Activated T-cell treated with anti-CD3 and anti-CD28 coated beads, Interleukin-2, amount 50 U/mL, for 72 hours (primary cell): ENCODE measurements at regions not wholly inside any gene's neighbourhood (a gene's known extent, or its start where the extent isn't known, plus 50 kb on each side); places are given as distances from the start of the nearest gene placed in this dataset.
"Not testable (repeated sequence)": the region's sequence is repeated elsewhere in the genome, so short reads cannot be mapped to it uniquely, and the experiment has no call there.

Experiments used
- ATAC-seq, 2 donors: fragments of 150-1000 bp; cut with Tn5 transposase; replicated peaks in 1 of 2; 2 replicates each; pipeline ENCODE4 v1.10.0; 2021; ENCODE audit warnings: moderate library complexity in 2 of 2, mild to moderate bottlenecking in 1 of 2
- DNase-seq, 2 donors: peaks; one replicate each; pipeline ENCODE4 v3.0.0; 2021 to 2022; ENCODE audit warnings: mixed read lengths in 1 of 2
- H3K27ac Mint-ChIP-seq: one replicate; pipeline ENCODE4 v1.8.0; 2022; ENCODE audit warnings: mild to moderate bottlenecking, moderate library complexity, mixed read lengths
- H3K27me3 Mint-ChIP-seq: one replicate; pipeline ENCODE4 v1.8.0; 2022; ENCODE audit warnings: low read depth, mixed read lengths
- H3K36me3 Mint-ChIP-seq, 2 donors: one replicate each; pipeline ENCODE4 v1.8.0; 2022; ENCODE audit warnings: mixed read lengths in 2 of 2, mild to moderate bottlenecking in 1 of 2; ENCODE audit not compliant: insufficient read depth in 2 of 2
- H3K4me1 Mint-ChIP-seq: one replicate; pipeline ENCODE4 v1.8.0; 2022; ENCODE audit warnings: low read depth, mixed read lengths
- H3K4me3 Mint-ChIP-seq, 2 donors: one replicate each; pipeline ENCODE4 v1.8.0; 2022; ENCODE audit warnings: mild to moderate bottlenecking in 2 of 2, mixed read lengths in 2 of 2, moderate library complexity in 2 of 2
- H3K9me3 Mint-ChIP-seq, 2 donors: one replicate each; pipeline ENCODE4 v1.8.0; 2022; ENCODE audit warnings: mixed read lengths in 2 of 2

DNA sequence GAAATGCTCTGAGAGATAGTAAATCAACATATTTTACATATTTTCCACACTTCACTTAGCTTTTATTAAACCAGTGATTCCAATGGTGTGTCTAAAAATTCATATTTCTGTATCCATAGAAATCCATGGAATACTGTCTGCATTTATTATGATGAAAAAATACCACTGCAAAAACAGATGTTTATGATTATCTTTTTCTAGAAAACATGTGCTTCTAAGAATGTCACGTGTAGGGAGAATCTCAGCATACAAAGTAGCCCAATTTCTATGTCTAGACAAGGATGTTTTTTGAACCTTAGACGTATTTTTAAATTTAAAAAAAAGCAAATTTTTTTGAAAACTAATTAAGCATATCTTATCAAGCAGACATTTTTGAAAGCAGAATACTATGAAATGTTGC, 622.4 kb downstream of the TENT5A start:
- Mint-ChIP-seq H3K36me3 (no peaks in the 10 kb centered on the region), H3K4me1 (no peaks in the 10 kb centered on the region), H3K9me3 (peaks cover 0 to 2% of the 10 kb centered on the region in 2 donors), H3K27ac (no peak overlapping the region), H3K4me3 (no peak overlapping the region), H3K27me3 (no peaks in the 10 kb centered on the region)
- ATAC-seq (no peak), DNase-seq (no peak)

DNA sequence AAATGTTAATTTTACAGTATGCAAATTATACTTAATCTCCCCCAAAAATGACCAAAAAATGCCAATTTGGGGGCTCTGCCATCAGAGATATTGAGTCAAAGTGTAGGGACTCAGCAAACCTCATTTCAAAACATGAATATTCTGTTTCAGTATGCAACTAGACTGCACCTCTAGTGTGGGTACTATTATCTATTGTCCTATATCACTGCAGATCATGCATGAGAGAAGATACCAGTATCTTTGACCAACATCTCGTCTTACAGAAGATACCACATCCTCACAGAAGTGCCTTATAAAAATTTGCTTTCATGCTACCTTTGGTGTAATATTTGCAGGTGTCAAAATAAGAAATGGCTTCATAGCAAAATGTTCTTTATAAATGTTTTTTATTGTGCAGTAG, 623.8 kb downstream of the TENT5A start:
- no peaks in the 10 kb centered on the region for H3K4me1 Mint-ChIP-seq
- peaks cover 0 to 2% of the 10 kb centered on the region in 2 donors for H3K9me3 Mint-ChIP-seq
- H3K27ac Mint-ChIP-seq = no peak overlapping the region
- no peaks in the 10 kb centered on the region for H3K36me3 Mint-ChIP-seq
- no peaks in the 10 kb centered on the region for H3K27me3 Mint-ChIP-seq
- H3K4me3 Mint-ChIP-seq = no peak overlapping the region
- ATAC-seq (no peak), DNase-seq (no peak)

DNA sequence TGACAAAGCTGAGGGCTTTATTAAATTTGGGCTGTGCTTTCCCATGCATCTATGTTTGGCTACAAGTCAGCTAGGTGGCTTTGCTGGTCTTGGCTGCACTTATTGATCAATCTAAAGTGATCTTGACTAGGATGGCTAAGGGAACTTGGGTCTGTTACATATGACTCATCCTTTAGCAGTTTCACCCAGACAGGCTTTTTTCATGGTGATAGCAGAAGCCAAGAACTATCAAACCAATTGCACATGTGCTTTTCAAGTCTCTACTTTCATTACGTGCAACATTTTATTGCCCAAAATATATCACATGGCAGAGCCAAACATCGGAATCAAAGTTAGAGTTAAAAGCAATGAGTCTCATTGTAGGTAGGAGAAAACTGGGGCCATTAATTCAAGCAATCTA, 626.3 kb downstream of the TENT5A start:
- no peaks in the 10 kb centered on the region for H3K4me1 Mint-ChIP-seq
- peaks cover 0 to 2% of the 10 kb centered on the region in 2 donors for H3K9me3 Mint-ChIP-seq
- H3K36me3 Mint-ChIP-seq = no peaks in the 10 kb centered on the region
- H3K27me3 Mint-ChIP-seq = no peaks in the 10 kb centered on the region
- no peak for DNase-seq
- H3K4me3 Mint-ChIP-seq = no peak overlapping the region
- ATAC-seq = no peak
- H3K27ac Mint-ChIP-seq = no peak overlapping the region

DNA sequence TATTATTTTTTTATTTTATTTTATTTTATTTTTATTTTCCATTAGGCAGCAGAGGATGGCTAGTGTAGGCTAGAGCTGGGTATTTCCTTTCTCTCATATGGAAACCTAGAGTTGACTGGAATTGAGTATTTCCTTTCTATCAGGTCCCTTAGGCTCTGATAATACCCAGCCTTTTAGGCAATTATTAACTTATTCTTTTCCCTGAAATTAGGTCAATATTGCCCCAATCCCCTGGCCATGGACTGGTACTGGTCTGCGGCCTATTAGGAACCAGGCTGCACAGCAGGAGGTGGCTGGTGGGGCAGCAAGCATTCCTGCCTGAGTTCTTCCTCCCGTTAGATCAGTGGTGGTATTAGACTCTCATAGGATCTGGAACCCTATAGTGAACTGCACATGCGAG, 632.2 kb downstream of the TENT5A start:
- Mint-ChIP-seq H3K4me1 (no peaks in the 10 kb centered on the region), H3K36me3 (no peaks in the 10 kb centered on the region), H3K27me3 (no peaks in the 10 kb centered on the region), H3K9me3 (peaks cover 4 to 7% of the 10 kb centered on the region in 2 donors), H3K27ac (no peak overlapping the region), H3K4me3 (no peak overlapping the region)
- ATAC-seq (no peak), DNase-seq (no peak)

DNA sequence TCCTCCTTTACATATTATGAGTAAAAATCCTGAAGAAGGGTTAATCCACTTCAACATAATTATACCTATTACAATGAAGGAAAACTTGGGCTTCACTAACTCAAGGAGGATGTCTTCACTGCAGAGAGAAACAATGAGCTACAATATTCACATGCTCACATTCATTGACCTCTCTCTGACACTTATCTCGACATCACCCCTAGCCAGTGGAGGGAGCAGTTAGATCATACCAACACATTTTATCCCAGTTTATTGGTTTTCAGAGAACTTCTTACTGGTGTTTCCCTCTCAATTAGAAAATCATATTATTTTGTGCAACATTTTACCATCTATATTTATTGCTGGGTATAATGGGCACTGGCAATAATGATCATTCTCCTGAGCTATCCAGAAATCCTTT, 646.5 kb downstream of the TENT5A start:
- no peaks in the 10 kb centered on the region for H3K36me3 Mint-ChIP-seq

DNA sequence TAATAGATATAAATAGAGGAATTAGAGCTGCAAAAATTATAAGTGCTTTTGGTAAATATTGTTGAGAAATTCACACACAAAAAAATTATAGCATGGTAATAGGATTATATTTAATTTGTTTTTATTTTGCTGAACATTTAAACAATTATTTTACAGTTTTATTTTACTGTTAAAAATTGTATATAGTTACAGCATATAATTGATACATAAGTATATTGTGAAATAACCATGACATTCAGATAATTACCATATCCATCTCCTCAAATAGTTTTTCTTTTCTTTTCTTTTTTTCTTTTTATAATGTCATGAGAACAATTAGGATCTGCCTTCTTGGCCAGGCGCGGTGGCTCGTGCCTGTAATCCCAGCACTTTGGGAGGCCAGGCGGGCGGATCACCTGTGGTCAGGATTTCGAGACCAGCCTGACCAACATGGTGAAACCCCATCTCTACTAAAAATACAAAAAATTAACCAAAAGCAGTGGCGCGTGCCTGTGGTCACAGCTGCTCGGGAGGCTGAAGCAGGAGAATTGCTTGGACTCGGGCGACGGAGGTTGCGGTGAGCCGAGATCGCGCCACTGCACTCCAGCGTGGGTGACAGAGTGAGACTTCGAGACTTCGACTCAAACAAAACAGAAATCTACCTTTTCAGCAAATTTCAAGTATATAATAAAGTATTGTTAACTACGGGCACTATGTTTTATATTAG, 654.2 kb downstream of the TENT5A start:
- Mint-ChIP-seq H3K9me3 (peaks cover under 1 to 6% of the 10 kb centered on the region in 2 donors), H3K4me1 (no peaks in the 10 kb centered on the region), H3K27ac (no peak overlapping the region), H3K36me3 (no peaks in the 10 kb centered on the region), H3K4me3 (no peak overlapping the region), H3K27me3 (no peaks in the 10 kb centered on the region)
- no peak for ATAC-seq
- DNase-seq = no peak

More for the DNA sequence above, 646.5 kb downstream of the TENT5A start:
- Mint-ChIP-seq H3K27ac (no peak overlapping the region), H3K4me3 (no peak overlapping the region), H3K9me3 (peaks cover 5 to 7% of the 10 kb centered on the region in 2 donors), H3K27me3 (no peaks in the 10 kb centered on the region), H3K4me1 (no peaks in the 10 kb centered on the region)
- ATAC-seq = no peak
- no peak for DNase-seq

DNA sequence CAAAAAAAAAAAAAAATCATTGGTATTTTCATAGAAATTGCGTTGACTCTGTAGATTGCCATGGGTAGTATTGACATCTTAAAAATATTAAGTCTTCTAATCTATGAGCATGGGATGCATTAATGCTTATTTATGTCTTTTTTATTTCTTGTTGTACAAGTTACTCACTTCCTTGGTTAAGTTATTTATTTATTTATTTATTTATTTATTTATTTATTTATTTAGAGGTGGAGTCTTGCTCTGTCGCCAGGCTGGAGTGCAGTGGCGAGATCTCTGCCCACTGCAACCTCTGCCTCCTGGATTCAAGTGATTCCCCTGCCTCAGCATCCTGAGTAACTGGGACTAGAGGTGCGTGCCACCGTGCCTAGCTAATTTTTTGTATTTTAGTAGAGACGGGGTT, 656.0 kb downstream of the TENT5A start:
- H3K27ac Mint-ChIP-seq, DNase-seq, H3K4me3 Mint-ChIP-seq, H3K9me3 Mint-ChIP-seq, H3K27me3 Mint-ChIP-seq, H3K36me3 Mint-ChIP-seq, H3K4me1 Mint-ChIP-seq, ATAC-seq: not testable (repeated sequence)

DNA sequence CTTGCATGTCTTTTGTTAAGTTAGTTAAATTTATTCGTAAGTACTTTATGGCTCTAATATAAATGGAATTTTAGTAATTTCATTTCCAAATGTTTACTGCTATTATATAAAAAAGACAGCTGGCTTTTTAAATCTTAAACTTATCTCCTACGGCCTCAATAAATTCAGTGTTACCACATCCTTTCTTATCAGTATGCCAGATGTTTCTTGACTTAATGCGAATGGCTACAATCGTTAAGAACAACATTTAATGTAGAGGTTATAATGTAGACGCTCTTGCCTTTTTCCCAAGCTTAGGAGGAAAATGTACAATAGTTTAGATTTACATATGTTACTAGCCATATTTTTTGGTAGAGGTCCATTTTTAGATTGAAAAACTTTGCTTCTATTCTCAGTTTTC, 659.4 kb downstream of the TENT5A start:
- no peak overlapping the region for H3K4me3 Mint-ChIP-seq
- no peak overlapping the region for H3K27ac Mint-ChIP-seq
- H3K4me1 Mint-ChIP-seq = no peaks in the 10 kb centered on the region
- DNase-seq (no peak), ATAC-seq (no peak)
- no peaks in the 10 kb centered on the region for H3K9me3 Mint-ChIP-seq
- H3K36me3 Mint-ChIP-seq = no peaks in the 10 kb centered on the region
- H3K27me3 Mint-ChIP-seq = no peaks in the 10 kb centered on the region

DNA sequence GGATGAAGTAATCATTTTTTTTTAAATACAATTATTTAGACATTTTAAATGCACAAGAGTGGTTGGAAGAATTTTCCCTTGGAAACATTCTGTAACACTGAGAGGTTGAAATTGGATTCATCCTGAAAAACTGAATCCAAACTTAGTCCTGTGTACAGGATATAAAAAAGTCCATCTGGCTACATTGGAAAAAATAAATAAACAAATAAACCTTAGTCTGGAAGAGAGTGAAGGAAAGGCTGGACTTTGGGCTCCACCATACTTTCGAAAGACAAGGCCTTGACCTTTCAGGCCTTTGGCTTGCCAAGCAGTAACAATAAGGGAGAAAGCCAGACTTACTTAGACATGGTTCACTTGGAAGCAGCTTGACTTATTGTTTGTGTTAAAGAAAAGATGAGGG, 664.3 kb downstream of the TENT5A start:
- H3K9me3 Mint-ChIP-seq = no peaks in the 10 kb centered on the region
- no peaks in the 10 kb centered on the region for H3K4me1 Mint-ChIP-seq
- no peaks in the 10 kb centered on the region for H3K27me3 Mint-ChIP-seq
- no peak for DNase-seq
- H3K4me3 Mint-ChIP-seq = no peak overlapping the region
- no peaks in the 10 kb centered on the region for H3K36me3 Mint-ChIP-seq
- no peak for ATAC-seq
- H3K27ac Mint-ChIP-seq = no peak overlapping the region

DNA sequence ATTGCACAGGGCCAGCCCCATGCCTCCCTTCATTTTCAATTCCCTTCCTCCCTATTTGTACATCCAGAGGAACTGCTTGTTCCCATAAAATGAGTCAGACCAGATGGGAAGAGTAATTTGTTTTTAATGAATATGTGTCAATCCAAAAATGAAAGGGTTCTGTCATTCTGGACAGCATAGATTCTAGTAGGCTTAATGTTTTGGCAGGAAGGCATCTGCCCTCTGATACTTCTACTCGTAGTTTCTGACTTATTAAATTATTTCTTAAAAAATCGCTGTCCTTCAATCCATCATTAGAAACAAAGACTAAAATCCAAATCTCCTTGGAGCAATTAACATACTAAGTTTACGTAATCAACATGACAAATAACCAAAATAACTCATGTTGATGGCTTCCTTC, 665.5 kb downstream of the TENT5A start:
- Mint-ChIP-seq H3K27me3 (no peaks in the 10 kb centered on the region), H3K4me3 (no peak overlapping the region), H3K27ac (no peak overlapping the region), H3K4me1 (no peaks in the 10 kb centered on the region), H3K9me3 (no peaks in the 10 kb centered on the region), H3K36me3 (no peaks in the 10 kb centered on the region)
- no peak for DNase-seq
- ATAC-seq = no peak

DNA sequence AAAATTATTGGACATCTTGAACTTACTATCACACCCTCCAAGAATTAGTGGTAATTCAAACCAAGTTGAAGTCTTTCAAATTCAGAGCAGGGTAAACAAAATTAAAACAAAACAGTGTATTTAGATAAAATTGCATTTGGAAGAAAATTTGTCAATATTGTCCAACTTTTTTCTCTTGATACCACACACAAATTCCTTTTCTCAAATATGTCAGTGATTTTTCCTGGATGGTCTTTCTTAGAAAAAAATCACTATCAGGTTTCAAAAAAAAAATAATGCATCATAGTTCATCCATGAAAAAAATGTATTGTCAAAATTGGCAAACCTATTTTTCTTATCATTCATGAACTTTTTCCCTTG, 667.1 kb downstream of the TENT5A start:
- Mint-ChIP-seq H3K36me3 (no peaks in the 10 kb centered on the region), H3K27me3 (no peaks in the 10 kb centered on the region), H3K27ac (no peak overlapping the region), H3K9me3 (no peaks in the 10 kb centered on the region), H3K4me1 (no peaks in the 10 kb centered on the region), H3K4me3 (no peak overlapping the region)
- DNase-seq (no peak), ATAC-seq (no peak)

DNA sequence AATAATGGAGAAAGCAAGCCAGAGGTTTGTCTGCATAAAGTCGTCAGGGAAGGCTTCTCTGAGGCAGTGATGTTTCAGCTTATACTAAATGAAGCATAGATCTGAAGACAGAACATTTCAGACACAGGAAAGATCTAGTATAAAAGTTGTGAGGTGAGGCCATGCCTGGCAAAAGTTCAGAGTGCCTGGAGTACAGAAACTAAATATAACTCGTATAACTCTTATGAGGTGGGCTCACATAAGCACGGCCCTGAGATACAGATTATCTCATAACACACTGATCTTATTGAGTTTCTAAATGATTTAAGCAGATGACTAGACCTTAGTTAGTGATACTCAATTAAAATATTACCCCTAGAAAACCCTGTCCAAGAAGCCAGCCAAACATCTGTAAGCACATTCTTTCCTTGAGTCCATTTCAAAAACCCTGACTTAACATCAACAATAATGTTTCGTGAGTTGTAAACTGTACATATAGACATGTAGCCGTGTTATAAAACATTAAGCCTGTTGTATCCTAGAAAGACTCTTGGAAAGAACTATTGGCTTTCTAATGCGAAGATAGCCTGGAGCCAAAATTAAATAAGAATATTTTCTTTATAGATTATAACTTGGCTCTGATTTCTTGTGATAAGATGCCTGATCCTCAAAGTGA, 667.6 kb downstream of the TENT5A start:
- H3K9me3 Mint-ChIP-seq = no peaks in the 10 kb centered on the region
- H3K27me3 Mint-ChIP-seq = no peaks in the 10 kb centered on the region
- ATAC-seq (no peak), DNase-seq (no peak)
- no peak overlapping the region for H3K4me3 Mint-ChIP-seq
- H3K36me3 Mint-ChIP-seq = no peaks in the 10 kb centered on the region
- H3K27ac Mint-ChIP-seq = no peak overlapping the region
- no peaks in the 10 kb centered on the region for H3K4me1 Mint-ChIP-seq

DNA sequence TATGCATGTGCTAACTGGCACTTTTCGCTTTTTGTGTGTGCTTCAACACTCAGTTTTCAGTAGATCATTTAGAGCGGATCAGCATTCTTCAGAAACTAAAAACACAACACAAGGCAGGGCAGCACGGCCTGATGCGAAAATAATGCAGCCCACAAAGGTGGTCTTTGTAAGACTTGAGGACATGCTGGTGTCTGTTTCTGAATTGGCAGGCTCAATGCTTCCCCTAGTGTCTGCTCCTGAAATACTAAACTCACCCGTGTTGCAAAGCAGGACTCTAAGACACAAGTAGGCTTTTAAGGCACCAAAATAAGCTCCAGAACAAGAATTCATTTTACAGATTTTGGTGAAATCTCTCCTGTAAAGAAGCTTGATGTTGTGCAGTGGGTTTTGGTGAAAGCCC, 676.5 kb downstream of the TENT5A start:
- ATAC-seq = no peak
- Mint-ChIP-seq H3K27me3 (no peaks in the 10 kb centered on the region), H3K36me3 (peaks cover 0 to 2% of the 10 kb centered on the region in 2 donors), H3K4me1 (no peaks in the 10 kb centered on the region), H3K4me3 (no peak overlapping the region), H3K9me3 (peaks cover 2 to 5% of the 10 kb centered on the region in 2 donors), H3K27ac (no peak overlapping the region)
- no peak for DNase-seq

DNA sequence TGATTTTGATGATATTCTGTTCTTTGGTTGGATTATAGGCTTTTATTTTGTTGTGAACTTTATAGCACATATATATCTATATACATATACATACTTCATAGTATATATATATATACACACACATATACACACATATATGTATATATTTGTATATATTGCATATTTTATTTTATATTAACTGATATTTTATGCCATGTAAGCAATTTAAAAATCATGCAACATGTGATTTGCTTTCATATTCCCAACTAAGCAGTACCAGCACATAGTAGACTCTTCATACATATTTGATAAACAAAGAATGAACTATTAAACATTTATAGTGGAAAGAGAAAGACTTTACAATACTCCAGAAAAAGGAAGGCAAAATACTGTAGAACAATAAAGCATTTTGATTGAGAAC, 679.2 kb downstream of the TENT5A start:
- Mint-ChIP-seq H3K27ac (no peak overlapping the region), H3K4me3 (no peak overlapping the region), H3K27me3 (no peaks in the 10 kb centered on the region), H3K4me1 (no peaks in the 10 kb centered on the region), H3K9me3 (peaks cover 4 to 9% of the 10 kb centered on the region in 2 donors), H3K36me3 (peaks cover 0 to 2% of the 10 kb centered on the region in 2 donors)
- no peak for ATAC-seq
- DNase-seq = no peak
